ENCODE measurements at regions not wholly inside any gene's neighbourhood (a gene's known extent, or its start where the extent isn't known, plus 50 kb on each side); places are given as distances from the start of the nearest gene placed in this dataset.

DNA sequence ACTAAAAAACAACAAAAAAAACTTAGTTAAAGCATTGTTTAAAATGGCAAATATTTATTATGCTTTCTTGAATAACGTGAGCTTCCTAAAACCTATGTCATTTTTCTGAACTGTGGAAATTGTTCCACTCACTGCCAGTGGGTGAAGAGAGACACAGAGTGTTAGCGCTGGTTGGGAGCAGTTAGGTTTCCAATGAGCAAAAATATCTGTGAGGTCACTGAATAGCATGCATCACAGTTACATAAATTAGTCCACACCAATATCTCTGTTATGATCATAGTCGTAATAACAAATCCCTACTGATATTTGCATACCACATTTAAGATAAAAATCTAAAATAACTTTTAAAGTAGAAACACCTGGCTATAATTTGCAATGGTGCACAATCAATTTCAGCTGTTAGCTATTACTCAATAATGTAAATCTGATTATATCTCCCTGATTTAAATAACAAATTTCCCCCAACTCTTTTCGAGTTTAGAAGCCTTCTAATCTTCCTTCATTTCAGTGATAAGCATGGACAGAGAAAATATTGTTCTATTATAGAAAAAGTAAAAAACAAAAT, 1094.0 kb upstream of the KLHL29 start:
- H3K36me3 ChIP-seq = no peaks in the 10 kb centered on the region
- no peak for TF ChIP-seq Cebpa-rat (IDR thresholded peaks at IDR 0.05)

GRCh38 chr2:22301228-22301627, 1083.8 kb upstream of the KLHL29 start:
- no peak for TF ChIP-seq Cebpa-rat (IDR thresholded peaks at IDR 0.05)
- Histone ChIP-seq H3K9ac (no peak overlapping the region), H3K27ac (no peak overlapping the region), H3K9me3 (peaks cover 9% of the 10 kb centered on the region), H4K20me1 (no peaks in the 10 kb centered on the region), H3K4me3 (no peak overlapping the region), H3K4me2 (no peak overlapping the region), H3K36me3 (no peaks in the 10 kb centered on the region), H3K4me1 (no peaks in the 10 kb centered on the region), H3K27me3 (no peaks in the 10 kb centered on the region)

More for the DNA sequence above, 1094.0 kb upstream of the KLHL29 start:
- peaks cover 30% of the 10 kb centered on the region for H3K4me1 ChIP-seq
- no peaks in the 10 kb centered on the region for H4K20me1 ChIP-seq
- no peak overlapping the region for H3K9ac ChIP-seq
- no peaks in the 10 kb centered on the region for H3K9me3 ChIP-seq
- no peak overlapping the region for H3K4me2 ChIP-seq
- H3K4me3 ChIP-seq = no peak overlapping the region
- H3K27me3 ChIP-seq = no peaks in the 10 kb centered on the region
- no peak overlapping the region for H3K27ac ChIP-seq

DNA sequence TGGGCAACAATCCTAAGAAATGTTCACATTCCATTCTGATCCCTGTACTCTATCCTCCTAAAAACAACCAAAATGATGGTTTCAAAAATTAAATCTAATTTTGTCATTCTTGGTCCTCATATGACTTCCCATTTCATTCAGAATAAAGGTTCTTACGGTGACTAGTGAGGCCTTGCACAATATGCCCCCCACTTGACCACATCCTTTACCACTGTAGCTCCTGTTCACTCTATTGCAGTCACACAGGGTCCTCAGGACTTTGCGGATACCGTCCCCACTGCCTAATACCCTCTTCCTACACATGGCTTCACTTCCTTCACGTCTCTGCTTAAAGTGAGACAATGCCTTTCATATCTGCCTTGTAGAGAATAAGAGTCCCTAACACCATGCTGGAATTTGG, 1058.7 kb upstream of the KLHL29 start:
- Histone ChIP-seq H3K4me1 (no peaks in the 10 kb centered on the region), H3K9ac (no peak overlapping the region), H3K9me3 (no peaks in the 10 kb centered on the region), H3K27me3 (no peaks in the 10 kb centered on the region), H4K20me1 (no peaks in the 10 kb centered on the region), H3K4me2 (no peak overlapping the region), H3K27ac (no peak overlapping the region), H3K36me3 (no peaks in the 10 kb centered on the region), H3K4me3 (no peak overlapping the region)
- no peak for TF ChIP-seq Cebpa-rat (IDR thresholded peaks at IDR 0.05)

- Histone ChIP-seq H4K20me1 (no peaks in the 10 kb centered on the region), H3K4me2 (no peak overlapping the region), H3K4me1 (no peaks in the 10 kb centered on the region), H3K27ac (no peak overlapping the region), H3K9ac (no peak overlapping the region), H3K9me3 (no peaks in the 10 kb centered on the region), H3K4me3 (no peak overlapping the region), H3K36me3 (no peaks in the 10 kb centered on the region), H3K27me3 (no peaks in the 10 kb centered on the region)
- TF ChIP-seq Cebpa-rat (IDR thresholded peaks at IDR 0.05) = no peak
Observed at GRCh38 chr2:22329211-22330154, 1055.5 kb upstream of the KLHL29 start.

DNA sequence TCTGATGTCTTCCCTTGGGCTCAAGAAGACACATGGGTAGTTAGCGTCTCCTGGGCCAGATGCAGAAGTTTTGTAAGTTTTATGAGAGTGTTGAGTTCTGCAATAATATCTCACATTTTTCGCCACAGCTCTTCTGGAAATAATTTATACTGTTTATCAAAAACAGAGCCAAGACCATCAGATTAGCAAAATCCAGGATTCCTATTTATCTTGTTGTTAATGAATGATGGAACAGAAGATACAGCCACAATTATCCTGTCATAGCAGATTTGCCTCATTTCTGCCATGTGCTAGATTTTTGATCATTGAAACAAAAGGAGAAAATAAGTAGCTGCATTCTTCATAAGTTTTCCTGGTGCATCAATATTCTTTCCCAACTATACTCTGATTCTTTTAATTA, 1048.6 kb upstream of the KLHL29 start:
- Histone ChIP-seq H4K20me1 (no peaks in the 10 kb centered on the region), H3K9ac (no peak overlapping the region), H3K4me2 (no peak overlapping the region), H3K4me1 (no peaks in the 10 kb centered on the region), H3K27me3 (no peaks in the 10 kb centered on the region), H3K36me3 (no peaks in the 10 kb centered on the region), H3K9me3 (no peaks in the 10 kb centered on the region), H3K27ac (no peak overlapping the region), H3K4me3 (no peak overlapping the region)
- TF ChIP-seq Cebpa-rat (IDR thresholded peaks at IDR 0.05) = no peak

DNA sequence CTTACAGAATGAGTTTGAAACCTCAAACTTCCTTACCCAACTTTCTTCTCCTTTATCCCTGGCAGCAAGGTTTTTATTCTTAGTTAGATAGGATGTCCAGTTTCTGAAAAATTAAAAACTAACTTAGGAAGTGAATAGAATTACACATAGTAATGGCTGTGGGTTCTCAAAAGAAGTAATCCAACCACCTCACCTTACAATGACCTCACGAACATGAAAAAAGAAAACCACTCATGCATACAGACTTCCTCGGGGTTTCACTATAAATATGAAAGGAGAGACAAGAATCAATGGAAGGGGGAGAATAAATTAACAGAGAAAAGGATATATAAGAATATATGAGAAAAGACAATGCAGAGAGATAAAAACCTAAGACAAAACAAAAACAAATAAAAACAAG, 1044.3 kb upstream of the KLHL29 start:
- Histone ChIP-seq H3K9ac (no peak overlapping the region), H3K27ac (no peak overlapping the region), H3K9me3 (no peaks in the 10 kb centered on the region), H3K4me2 (no peak overlapping the region), H3K4me3 (no peak overlapping the region), H3K27me3 (no peaks in the 10 kb centered on the region), H3K4me1 (no peaks in the 10 kb centered on the region), H4K20me1 (no peaks in the 10 kb centered on the region), H3K36me3 (no peaks in the 10 kb centered on the region)
- TF ChIP-seq Cebpa-rat (IDR thresholded peaks at IDR 0.05) = no peak

DNA sequence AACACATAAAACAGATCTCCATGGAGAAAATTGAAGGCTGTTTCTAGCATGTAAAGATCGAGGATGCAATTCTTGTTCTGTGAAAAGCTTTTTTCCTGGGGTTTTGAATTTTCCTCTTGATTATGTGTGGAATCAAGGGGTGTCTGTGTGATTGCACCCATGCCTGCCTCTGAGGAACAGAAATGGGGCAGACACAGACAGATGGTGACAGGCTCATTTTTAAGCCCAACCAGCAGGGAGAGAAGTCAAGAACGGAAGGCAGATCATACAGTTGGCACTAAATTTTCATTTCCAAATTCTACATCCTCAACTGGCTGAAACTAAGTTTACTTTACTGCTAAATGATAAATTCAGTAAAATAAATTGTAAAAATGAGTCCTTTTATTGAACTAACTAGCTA, 1037.7 kb upstream of the KLHL29 start:
- H3K27ac ChIP-seq = no peak overlapping the region
- no peak for TF ChIP-seq Cebpa-rat (IDR thresholded peaks at IDR 0.05)
- H3K4me3 ChIP-seq = no peak overlapping the region
- H3K27me3 ChIP-seq = no peaks in the 10 kb centered on the region
- no peak overlapping the region for H3K9ac ChIP-seq
- no peaks in the 10 kb centered on the region for H3K36me3 ChIP-seq
- H4K20me1 ChIP-seq = no peaks in the 10 kb centered on the region
- no peaks in the 10 kb centered on the region for H3K4me1 ChIP-seq
- no peaks in the 10 kb centered on the region for H3K9me3 ChIP-seq
- H3K4me2 ChIP-seq = no peak overlapping the region

- Histone ChIP-seq H3K27ac (no peak overlapping the region), H3K9me3 (no peaks in the 10 kb centered on the region), H3K9ac (no peak overlapping the region), H3K27me3 (no peaks in the 10 kb centered on the region), H3K4me3 (no peak overlapping the region), H4K20me1 (no peaks in the 10 kb centered on the region), H3K36me3 (no peaks in the 10 kb centered on the region), H3K4me1 (no peaks in the 10 kb centered on the region), H3K4me2 (no peak overlapping the region)
- no peak for TF ChIP-seq Cebpa-rat (IDR thresholded peaks at IDR 0.05)
Observed at GRCh38 chr2:22350621-22351020, 1034.4 kb upstream of the KLHL29 start.

- Histone ChIP-seq H4K20me1 (no peaks in the 10 kb centered on the region), H3K4me3 (no peak overlapping the region), H3K9ac (no peak overlapping the region), H3K27me3 (no peaks in the 10 kb centered on the region), H3K9me3 (no peaks in the 10 kb centered on the region), H3K27ac (no peak overlapping the region), H3K4me2 (peak overlapping the region; percentile 17; the same call in 1 of the 2 replicates), H3K4me1 (peaks cover 6% of the 10 kb centered on the region; the same call in 1 of the 2 replicates), H3K36me3 (no peaks in the 10 kb centered on the region)
- no peak for TF ChIP-seq Cebpa-rat (IDR thresholded peaks at IDR 0.05)
Observed at GRCh38 chr2:22355816-22356433, 1029.1 kb upstream of the KLHL29 start.

All from BLaER1 (cell line).